ENCODE measurements at regions not wholly inside any gene's neighbourhood (a gene's known extent, or its start where the extent isn't known, plus 50 kb on each side); places are given as distances from the start of the nearest gene placed in this dataset.

DNA sequence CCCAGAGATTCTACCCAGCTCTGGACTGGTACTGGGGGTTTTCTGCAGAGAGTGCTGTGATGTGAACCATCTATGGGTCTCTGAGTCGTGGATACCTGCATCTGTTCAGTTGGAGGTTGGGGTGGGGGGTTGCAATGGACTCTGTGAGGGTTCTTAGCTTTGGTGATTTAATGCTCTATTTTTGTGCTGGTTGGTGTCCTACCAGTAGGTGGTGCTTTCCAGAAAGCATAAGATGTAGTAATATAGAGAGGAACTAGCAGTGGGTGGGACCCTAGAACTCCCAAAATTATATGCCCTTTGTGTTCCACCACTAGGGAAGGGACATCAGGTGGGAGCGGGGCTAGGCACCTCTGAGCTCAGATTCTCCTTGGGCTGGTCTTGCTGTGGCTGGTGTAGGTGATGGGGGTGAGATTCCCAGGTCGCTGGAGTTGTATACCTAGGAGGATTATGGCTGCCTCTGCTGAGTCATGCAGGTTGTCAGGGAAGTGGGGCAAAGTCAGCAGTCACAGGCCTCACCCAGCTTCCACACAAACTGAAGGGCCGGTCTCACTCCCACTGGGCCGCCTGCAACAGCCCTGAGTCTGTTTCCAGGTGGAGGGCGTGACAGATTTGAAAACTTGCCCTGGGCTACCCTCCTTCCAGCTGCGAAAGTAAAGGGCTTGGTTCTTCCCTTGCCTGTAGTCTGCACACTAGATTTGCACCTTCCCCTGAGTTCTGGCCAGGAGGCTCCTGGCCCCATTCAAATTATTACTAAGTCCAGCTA, 573.0 kb upstream of the SLITRK1 start:
- TF ChIP-seq, protein P1, sequence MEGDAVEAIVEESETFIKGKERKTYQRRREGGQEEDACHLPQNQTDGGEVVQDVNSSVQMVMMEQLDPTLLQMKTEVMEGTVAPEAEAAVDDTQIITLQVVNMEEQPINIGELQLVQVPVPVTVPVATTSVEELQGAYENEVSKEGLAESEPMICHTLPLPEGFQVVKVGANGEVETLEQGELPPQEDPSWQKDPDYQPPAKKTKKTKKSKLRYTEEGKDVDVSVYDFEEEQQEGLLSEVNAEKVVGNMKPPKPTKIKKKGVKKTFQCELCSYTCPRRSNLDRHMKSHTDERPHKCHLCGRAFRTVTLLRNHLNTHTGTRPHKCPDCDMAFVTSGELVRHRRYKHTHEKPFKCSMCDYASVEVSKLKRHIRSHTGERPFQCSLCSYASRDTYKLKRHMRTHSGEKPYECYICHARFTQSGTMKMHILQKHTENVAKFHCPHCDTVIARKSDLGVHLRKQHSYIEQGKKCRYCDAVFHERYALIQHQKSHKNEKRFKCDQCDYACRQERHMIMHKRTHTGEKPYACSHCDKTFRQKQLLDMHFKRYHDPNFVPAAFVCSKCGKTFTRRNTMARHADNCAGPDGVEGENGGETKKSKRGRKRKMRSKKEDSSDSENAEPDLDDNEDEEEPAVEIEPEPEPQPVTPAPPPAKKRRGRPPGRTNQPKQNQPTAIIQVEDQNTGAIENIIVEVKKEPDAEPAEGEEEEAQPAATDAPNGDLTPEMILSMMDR (IDR thresholded peaks at IDR 0.05; ENCODE audit: borderline replicate concordance, extremely low read depth, low read length, poor library complexity, severe bottlenecking), result no peak
- TF ChIP-seq EZH2 (IDR thresholded peaks at IDR 0.05; ENCODE audit: borderline replicate concordance, low read depth, low read length, severe bottlenecking), result no peak
